SK-N-SH (cell line): ENCODE measurements at regions not wholly inside any gene's neighbourhood (a gene's known extent, or its start where the extent isn't known, plus 50 kb on each side); places are given as distances from the start of the nearest gene placed in this dataset.

ENCODE experiments used
- CTCF ChIA-PET: fragments of 300-600, 350-600 bp; formaldehyde crosslinking; extraction: SDS; loops from one replicate; lab custom pipeline; 2021; lab: Yijun Ruan, JAX
- POLR2A ChIA-PET: fragments of 350-600 bp; sonication (Branson Sonifier 250); formaldehyde crosslinking; extraction: SDS; loops from one replicate; lab custom pipeline; 2020; ENCODE audit warnings: antibody characterized with exemption, inconsistent platforms; lab: Yijun Ruan, JAX
- DNase-seq: peaks from one replicate; pipeline ENCODE4 v3.0.0; 2012
- H2AFZ ChIP-seq: fragments of 200-600 bp; sonication (generic); 2 replicates; pipeline ENCODE4 v1.8.1; 2016; ENCODE audit warnings: antibody characterized with exemption, mild to moderate bottlenecking, low read depth
- H3F3A ChIP-seq: fragments of 200-600 bp; sonication (generic); replicated peaks from 2 replicates; pipeline ENCODE3; 2016; ENCODE audit warnings: antibody characterized with exemption, mild to moderate bottlenecking; ENCODE audit not compliant: insufficient read depth
- H3K27ac ChIP-seq, 2 experiments: fragments of 200-500 bp in 1 of 2; fragments of 200-600 bp in 1 of 2; sonication (Bioruptor generic) in 1 of 2; sonication (generic), shearing (Covaris generic) in 1 of 2; 2 replicates each; pipeline versions ENCODE4 v1.5.1 to v1.6.1; 2014 to 2016; ENCODE audit warnings: low read depth in 2 of 2, inconsistent platforms in 1 of 2, low read length in 1 of 2, mild to moderate bottlenecking in 1 of 2, mixed read lengths in 1 of 2
- H3K27me3 ChIP-seq: fragments of 200-600 bp; sonication (generic), shearing (Covaris generic); 2 replicates; pipeline ENCODE4 v1.6.1; 2016; ENCODE audit warnings: mixed run types; ENCODE audit not compliant: insufficient read depth
- H3K36me3 ChIP-seq, 2 experiments: fragments of 200-500 bp in 1 of 2; fragments of 200-600 bp in 1 of 2; sonication (Bioruptor generic) in 1 of 2; sonication (generic) in 1 of 2; replicated peaks in 1 of 2; 2 replicates each; pipeline versions ENCODE3 to v1.5.1; 2014 to 2016; ENCODE audit warnings: low read length in 1 of 2, mild to moderate bottlenecking in 1 of 2; ENCODE audit not compliant: insufficient read depth in 2 of 2, control insufficient read depth in 1 of 2
- H3K4me1 ChIP-seq, 2 experiments: fragments of 200-500 bp in 1 of 2; fragments of 200-600 bp in 1 of 2; sonication (Bioruptor generic) in 1 of 2; sonication (generic), shearing (Covaris generic) in 1 of 2; 2 replicates each; pipeline versions ENCODE4 v1.5.1 to v1.6.1; 2014 to 2016; ENCODE audit warnings: low read depth in 1 of 2, low read length in 1 of 2, mixed run types in 1 of 2; ENCODE audit not compliant: insufficient read depth in 2 of 2, control insufficient read depth in 1 of 2
- H3K4me2 ChIP-seq: fragments of 200-600 bp; sonication (generic), shearing (Covaris generic); 2 replicates; pipeline ENCODE4 v1.6.1; 2017; ENCODE audit warnings: mixed run types
- H3K4me3 ChIP-seq, 2 experiments: fragments of 200-500 bp in 1 of 2; fragments of 200-600 bp in 1 of 2; sonication (Bioruptor generic) in 1 of 2; sonication (generic), shearing (Covaris generic) in 1 of 2; 2 replicates each; pipeline versions ENCODE4 v1.5.1 to v1.8.1; 2014 to 2016; ENCODE audit warnings: low read depth in 2 of 2, inconsistent platforms in 1 of 2, low read length in 1 of 2, mild to moderate bottlenecking in 1 of 2, mixed read lengths in 1 of 2, moderate library complexity in 1 of 2
- H3K79me2 ChIP-seq: fragments of 200-600 bp; sonication (generic); 2 replicates; pipeline ENCODE4 v1.8.1; 2017; ENCODE audit warnings: mild to moderate bottlenecking; ENCODE audit not compliant: insufficient read depth
- H3K9ac ChIP-seq: fragments of 200-600 bp; sonication (generic); 2 replicates; pipeline ENCODE4 v1.6.1; 2017; ENCODE audit warnings: mixed run types
- H3K9me2 ChIP-seq: fragments of 200-600 bp; sonication (generic); 2 replicates; pipeline ENCODE4 v1.6.1; 2017; ENCODE audit warnings: mixed run types
- H3K9me3 ChIP-seq: fragments of 200-600 bp; sonication (generic); 2 replicates; pipeline ENCODE4 v1.6.1; 2017; ENCODE audit warnings: mixed run types, mild to moderate bottlenecking, moderate library complexity
- H4K20me1 ChIP-seq: fragments of 200-600 bp; sonication (generic); 2 replicates; pipeline ENCODE4 v1.6.1; 2017; ENCODE audit warnings: mild to moderate bottlenecking, mixed run types; ENCODE audit not compliant: insufficient read depth
- CTCF ChIP-seq: fragments of 200-600 bp; sonication (generic); IDR thresholded peaks from 2 replicates; pipeline ENCODE4 v1.6.1; 2017; ENCODE audit warnings: antibody characterized with exemption, mild to moderate bottlenecking, moderate library complexity
- ELF1 ChIP-seq: IDR thresholded peaks from 2 replicates; pipeline ENCODE4 v1.4.0; 2012
- EP300 ChIP-seq, 2 experiments: IDR thresholded peaks; 2 replicates each; pipeline versions ENCODE4 v1.4.0 to v1.6.1; 2012; ENCODE audit warnings: borderline replicate concordance in 1 of 2, low read depth in 1 of 2, low read length in 1 of 2
- EZH2phosphoT487 ChIP-seq: fragments of 200-600 bp; sonication (generic); IDR thresholded peaks from 2 replicates; pipeline ENCODE4 v1.6.1; 2017; ENCODE audit warnings: low read depth, mixed run types, mild to moderate bottlenecking, antibody characterized with exemption, moderate library complexity, borderline replicate concordance
- FOSL2 ChIP-seq: IDR thresholded peaks from 2 replicates; pipeline ENCODE4 v1.4.0; 2012; ENCODE audit warnings: low read depth, mild to moderate bottlenecking, moderate library complexity, borderline replicate concordance
- FOXM1 ChIP-seq: IDR thresholded peaks from 2 replicates; pipeline ENCODE4 v1.4.0; 2012; ENCODE audit warnings: low read depth, mild to moderate bottlenecking
- MEF2A ChIP-seq: IDR thresholded peaks from 2 replicates; pipeline ENCODE4 v1.4.0; 2012; ENCODE audit warnings: low read depth, borderline replicate concordance
- POLR2AphosphoS5 ChIP-seq: IDR thresholded peaks from 2 replicates; pipeline ENCODE4 v1.6.1; 2012; ENCODE audit warnings: low read depth, low read length
- RAD21 ChIP-seq: IDR thresholded peaks from 2 replicates; pipeline ENCODE4 v1.6.1; 2012; ENCODE audit warnings: mild to moderate bottlenecking, low read length
- RCOR1 ChIP-seq: fragments of 150-350 bp; IDR thresholded peaks from 2 replicates; pipeline ENCODE4 v1.6.1; 2017; ENCODE audit warnings: antibody characterized with exemption, low read length
- REST ChIP-seq: IDR thresholded peaks from 2 replicates; pipeline ENCODE4 v1.6.1; 2012; ENCODE audit warnings: mild to moderate bottlenecking, low read depth, low read length, moderate library complexity
- RXRA ChIP-seq: IDR thresholded peaks from 2 replicates; pipeline ENCODE4 v1.4.0; 2012; ENCODE audit warnings: low read depth, mild to moderate bottlenecking, borderline replicate concordance
- TEAD4 ChIP-seq: IDR thresholded peaks from 2 replicates; pipeline ENCODE4 v1.4.0; 2012; ENCODE audit warnings: mild to moderate bottlenecking, borderline replicate concordance; ENCODE audit not compliant: insufficient read depth
- ZBTB33 ChIP-seq: IDR thresholded peaks from 2 replicates; pipeline ENCODE4 v1.4.0; 2012; ENCODE audit warnings: low read depth, borderline replicate concordance
- WGBS: methylation state at CpG from one replicate; pipeline ENCODE4 v1.1.6; 2017; ENCODE audit warnings: low lambda C conversion rate; 5-methylcytosine and 5-hydroxymethylcytosine counted together

GRCh38 chr12:59934486-59934885, 338.7 kb downstream of the SLC16A7 start:
- Histone ChIP-seq H3K27ac (no peak overlapping the region), H3F3A (no peaks in the 10 kb centered on the region), H3K4me3 (no peak overlapping the region), H3K27me3 (no peaks in the 10 kb centered on the region), H3K4me2 (no peak overlapping the region), H3K9me2 (no peaks in the 10 kb centered on the region), H3K9ac (no peak overlapping the region), H4K20me1 (no peaks in the 10 kb centered on the region), H3K4me1 (no peaks in the 10 kb centered on the region), H3K9me3 (no peaks in the 10 kb centered on the region), H2AFZ (no peak overlapping the region), H3K36me3 (no peaks in the 10 kb centered on the region), H3K79me2 (no peaks in the 10 kb centered on the region)
- TF ChIP-seq RCOR1 (no peak), REST (no peak), ELF1 (no peak), RXRA (no peak), POLR2AphosphoS5 (no peak), EP300 (IDR thresholded peaks at IDR 0.05; ENCODE audit: borderline replicate concordance in 1 of 2, low read depth in 1 of 2, low read length in 1 of 2) (no peak), CTCF (no peak), EZH2phosphoT487 (no peak), FOXM1 (no peak), RAD21 (no peak)
- DNase-seq: no peak
- WGBS: 17% methylated on average over 1 of the region's 1 CpG
- ChIA-PET POLR2A (no interaction called here), CTCF (interaction anchor here (1.1 kb wide), 1 partner anchor 99 kb away, joined by 3 read pairs; no protein-coding TSS in a partner anchor)

GRCh38 chr12:59936534-59936933, 340.7 kb downstream of the SLC16A7 start:
- H3K9me2 ChIP-seq: no peaks in the 10 kb centered on the region
- no peaks in the 10 kb centered on the region for H3K36me3 ChIP-seq
- H3F3A ChIP-seq: no peaks in the 10 kb centered on the region
- H3K27me3 ChIP-seq: no peaks in the 10 kb centered on the region
- H3K4me3 ChIP-seq: no peak overlapping the region
- H3K9me3 ChIP-seq: no peaks in the 10 kb centered on the region
- no peaks in the 10 kb centered on the region for H3K4me1 ChIP-seq
- DNase-seq: no peak
- no peaks in the 10 kb centered on the region for H3K79me2 ChIP-seq
- H2AFZ ChIP-seq: no peak overlapping the region
- H4K20me1 ChIP-seq: no peaks in the 10 kb centered on the region
- no peak for TF ChIP-seq TEAD4
- no peak for TF ChIP-seq FOSL2
- no peak for TF ChIP-seq RXRA
- TF ChIP-seq FOXM1: no peak
- TF ChIP-seq MEF2A: no peak
- TF ChIP-seq ZBTB33: no peak
- TF ChIP-seq, all 33 proteins: peak for 0
- Histone ChIP-seq H3K27ac (no peak overlapping the region), H3K4me2 (no peak overlapping the region), H3K9ac (no peak overlapping the region)
- 3% methylated on average over 3 of the region's 3 CpGs for WGBS
- ChIA-PET CTCF (no interaction called here), POLR2A (no interaction called here)
